ENCODE measurements at regions not wholly inside any gene's neighbourhood (a gene's known extent, or its start where the extent isn't known, plus 50 kb on each side); places are given as distances from the start of the nearest gene placed in this dataset.
"Not testable (repeated sequence)": the region's sequence is repeated elsewhere in the genome, so short reads cannot be mapped to it uniquely, and the experiment has no call there.

DNA sequence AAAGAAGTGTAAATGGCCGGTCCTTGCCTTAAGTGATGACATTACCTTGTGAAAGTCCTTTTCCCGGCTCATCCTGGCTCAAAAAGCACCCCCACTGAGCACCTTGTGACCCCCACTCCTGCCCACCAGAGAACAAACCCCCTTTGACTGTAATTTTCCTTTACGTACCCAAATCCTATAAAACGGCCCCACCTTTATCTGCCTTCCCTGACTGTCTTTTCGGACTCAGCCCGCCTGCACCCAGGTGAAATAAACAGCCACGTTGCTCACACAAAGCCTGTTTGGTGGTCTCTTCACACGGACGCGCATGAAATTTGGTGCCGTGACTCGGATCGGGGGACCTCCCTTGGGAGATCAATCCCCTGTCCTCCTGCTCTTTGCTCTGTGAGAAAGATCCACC lies 112.4 kb downstream of the NPY start:
- not testable (repeated sequence) for DNase-seq

DNA sequence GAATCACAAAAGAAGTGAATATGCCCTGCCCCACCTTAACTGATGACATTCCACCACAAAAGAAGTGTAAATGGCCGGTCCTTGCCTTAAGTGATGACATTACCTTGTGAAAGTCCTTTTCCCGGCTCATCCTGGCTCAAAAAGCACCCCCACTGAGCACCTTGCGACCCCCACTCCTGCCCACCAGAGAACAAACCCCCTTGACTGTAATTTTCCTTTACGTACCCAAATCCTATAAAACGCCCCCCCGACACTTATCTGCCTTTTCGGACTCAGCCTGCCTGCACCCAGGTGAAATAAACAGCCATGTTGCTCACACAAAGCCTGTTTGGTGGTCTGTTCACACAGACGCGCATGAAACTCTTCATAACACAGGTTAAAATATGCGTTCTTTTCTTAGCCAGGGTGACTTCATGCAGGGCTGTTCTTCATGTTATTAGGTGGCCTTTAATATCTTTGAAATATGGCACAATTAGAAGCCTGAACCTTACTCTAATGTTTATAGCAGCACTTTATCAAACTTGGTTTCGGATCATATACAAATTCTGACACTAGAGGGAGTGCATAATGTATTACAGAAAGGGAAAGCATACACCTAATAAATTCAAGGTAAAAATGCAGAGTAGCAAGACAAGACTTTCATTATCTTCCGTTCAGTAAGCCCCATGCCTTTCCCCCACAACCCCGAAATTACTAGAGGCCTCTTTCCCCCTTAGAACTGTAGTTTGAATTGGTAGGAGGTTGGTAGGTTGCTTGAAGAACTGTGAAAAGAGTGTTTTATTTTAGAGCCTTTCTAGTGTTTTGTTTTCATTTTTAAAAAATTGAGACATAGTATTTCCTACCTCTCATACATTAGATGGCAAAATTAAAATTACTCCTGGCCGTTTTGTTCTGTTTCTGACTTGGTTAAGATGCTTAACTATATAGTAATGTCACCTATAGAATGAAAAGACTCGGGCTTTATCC lies 117.9 kb downstream of the NPY start:
- peak; percentile 14 for DNase-seq

DNA sequence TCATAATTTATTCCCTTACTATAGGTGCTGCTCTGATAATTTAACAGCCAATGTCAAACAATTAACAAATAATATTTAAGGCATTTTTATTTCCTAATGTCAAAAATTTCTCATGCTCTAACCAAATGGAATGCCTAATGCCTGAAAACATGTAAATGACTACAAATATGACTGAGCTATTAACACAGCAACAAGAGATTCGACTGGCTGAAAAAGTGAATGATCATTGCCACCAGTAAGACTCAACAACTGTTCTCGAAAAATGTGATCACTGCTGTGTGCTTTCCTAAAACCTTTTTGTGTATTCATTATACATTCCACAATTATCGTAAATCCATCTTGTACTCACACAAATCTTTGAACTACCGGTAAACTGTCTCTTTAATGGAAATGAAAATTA lies 118.7 kb downstream of the NPY start:
- DNase-seq = no peak

DNA sequence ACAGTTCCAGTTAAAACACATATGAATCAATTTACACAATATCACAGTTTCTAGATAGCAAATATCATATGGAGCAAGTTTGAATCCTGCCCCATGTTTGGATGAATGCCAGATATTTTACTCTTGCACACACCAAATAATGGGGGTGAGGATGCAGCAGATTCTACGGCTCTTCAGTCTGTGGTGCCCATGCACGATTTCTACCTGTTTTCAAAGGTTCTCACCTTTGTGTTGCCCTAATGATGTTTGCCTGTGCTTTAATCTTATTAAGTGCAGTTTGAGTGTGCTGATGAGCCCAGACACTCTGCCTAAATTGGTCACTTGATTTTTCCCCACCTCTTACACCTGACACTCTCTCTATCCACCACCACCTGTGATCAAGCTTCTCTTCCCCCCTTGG lies 119.6 kb downstream of the NPY start:
- no peak for DNase-seq

- no peak for DNase-seq
Measured at GRCh38 chr7:24404315-24404714, 120.3 kb downstream of the NPY start.

- no peak for DNase-seq
Measured at GRCh38 chr7:24405002-24405401, 121.0 kb downstream of the NPY start.

GRCh38 chr7:24406053-24406788 lies 122.2 kb downstream of the NPY start:
- DNase-seq = no peak

DNA sequence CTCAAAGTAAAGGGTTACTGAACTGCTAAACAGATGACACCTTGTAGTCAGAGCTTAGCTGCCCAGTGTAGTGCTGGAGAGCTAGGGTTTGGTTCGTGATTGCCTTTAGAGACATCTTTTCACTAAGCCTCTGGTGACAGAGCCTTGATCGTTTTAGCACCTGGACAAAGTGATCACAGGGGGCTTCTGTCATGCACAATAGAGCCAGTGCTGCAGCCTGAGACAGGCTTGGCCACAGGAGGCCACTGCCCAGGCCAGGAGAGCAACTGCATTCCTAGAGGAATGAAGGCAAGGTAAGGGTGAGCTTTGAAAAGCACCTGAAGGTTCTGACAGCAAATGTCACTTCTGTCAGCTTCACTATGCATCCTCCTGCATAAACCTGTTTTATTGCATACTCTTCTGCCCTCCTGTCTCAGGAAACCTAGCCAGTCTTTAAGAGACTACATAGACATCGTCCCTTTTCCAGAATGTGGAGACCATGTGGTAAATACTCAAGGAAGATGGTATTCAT lies 122.9 kb downstream of the NPY start:
- no peak for DNase-seq

GRCh38 chr7:24407965-24408364 lies 124.0 kb downstream of the NPY start:
- no peak for DNase-seq

DNA sequence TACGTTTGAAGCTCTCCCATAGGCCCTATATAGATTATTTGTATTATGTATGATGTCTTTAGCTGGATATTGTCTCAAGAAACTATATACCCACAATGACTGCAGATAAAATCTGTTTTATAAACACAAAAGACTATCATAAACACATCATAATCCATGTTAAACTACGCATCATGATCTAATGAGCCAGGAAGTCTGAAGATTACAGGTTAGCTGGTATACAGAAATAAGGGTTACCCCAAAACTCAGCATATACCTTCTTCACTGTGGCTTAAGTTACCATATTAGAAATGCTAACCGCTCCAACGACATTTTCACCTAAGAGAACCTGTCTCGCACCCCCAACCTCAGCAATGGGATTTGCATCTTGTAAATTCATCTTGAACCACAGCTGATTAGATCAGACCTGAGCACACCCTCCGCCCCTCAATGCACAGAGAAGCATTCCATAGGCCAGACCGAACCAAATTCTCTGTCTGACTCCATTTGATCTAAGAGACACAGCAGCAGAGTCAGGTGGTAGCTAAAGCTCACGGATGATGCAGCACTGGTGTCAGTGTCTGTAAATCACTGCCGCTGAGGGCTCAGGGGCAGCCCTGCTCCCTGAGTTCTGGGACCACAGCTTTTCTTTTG lies 124.9 kb downstream of the NPY start:
- DNase-seq = no peak

DNA sequence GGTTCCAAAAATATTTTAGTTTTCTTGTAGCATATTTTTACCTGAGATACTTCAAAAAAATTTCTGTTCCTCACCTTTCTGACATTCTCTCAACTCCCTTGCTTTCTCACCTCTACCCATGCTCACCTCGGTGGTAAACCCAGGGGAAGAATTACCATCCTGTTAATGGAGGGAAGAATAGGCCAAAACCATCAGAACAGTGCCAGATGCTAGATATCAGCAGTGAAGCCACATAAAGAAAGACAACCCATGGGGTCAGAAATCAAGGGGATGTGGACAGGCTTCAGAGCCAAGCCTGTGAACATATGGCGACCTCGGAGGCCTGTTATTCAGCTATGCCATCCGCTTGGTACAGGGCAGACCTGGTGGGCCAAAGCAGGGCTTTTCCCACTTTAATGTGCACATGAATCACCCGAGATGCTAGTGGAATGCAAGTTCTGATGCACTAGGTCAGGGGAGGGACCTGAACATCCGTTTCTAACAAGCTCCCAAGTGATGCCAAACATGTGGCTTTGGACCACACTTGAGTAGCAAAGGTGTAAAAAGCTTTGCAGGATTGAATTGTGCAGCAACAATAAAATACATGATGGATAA lies 125.5 kb downstream of the NPY start:
- no peak for DNase-seq

DNA sequence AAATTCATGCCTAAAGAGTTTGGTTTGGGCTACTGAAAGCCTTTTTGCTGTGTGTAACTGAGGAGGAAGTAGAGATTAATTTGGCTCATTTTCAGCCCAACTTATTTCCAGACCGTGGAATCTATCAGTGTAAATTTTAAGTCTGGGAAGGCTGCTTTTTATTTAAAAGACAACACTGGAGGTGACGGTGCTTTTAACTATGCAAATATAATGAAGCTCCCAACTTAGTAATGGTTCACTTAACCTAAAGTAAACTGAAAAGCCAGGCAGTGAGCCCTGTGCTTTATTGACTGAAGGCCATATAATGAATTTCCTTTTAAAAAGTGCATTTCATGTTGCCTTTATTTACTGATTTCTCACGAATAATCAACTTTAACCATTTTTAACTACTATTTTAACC lies 127.2 kb downstream of the NPY start:
- DNase-seq = no peak

- no peak for DNase-seq
Measured at GRCh38 chr7:24417526-24418120, 133.6 kb downstream of the NPY start.

- no peak for DNase-seq
Measured at GRCh38 chr7:24419077-24419476, 135.1 kb downstream of the NPY start.

DNA sequence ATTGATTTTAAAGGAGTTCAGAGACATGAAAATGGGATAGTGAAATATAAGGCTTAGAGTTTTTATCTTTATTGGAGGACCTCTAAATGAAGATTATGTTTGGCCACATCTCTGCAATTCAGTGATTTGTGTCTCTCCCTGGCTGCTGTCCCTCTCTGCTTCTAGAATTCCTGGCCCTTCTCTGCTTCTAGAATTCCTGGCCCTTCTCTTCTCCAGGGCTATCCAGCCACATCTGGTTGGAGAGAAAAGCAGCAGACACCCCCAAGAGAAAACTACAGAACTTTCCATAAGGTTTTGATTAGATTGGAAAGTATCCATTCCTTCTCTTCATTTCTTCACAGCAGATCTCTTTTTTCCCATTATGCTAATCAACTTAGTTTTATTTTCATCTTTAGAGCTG lies 135.5 kb downstream of the NPY start:
- no peak for DNase-seq

- no peak for DNase-seq
Measured at GRCh38 chr7:24422441-24423010, 138.5 kb downstream of the NPY start.

DNA sequence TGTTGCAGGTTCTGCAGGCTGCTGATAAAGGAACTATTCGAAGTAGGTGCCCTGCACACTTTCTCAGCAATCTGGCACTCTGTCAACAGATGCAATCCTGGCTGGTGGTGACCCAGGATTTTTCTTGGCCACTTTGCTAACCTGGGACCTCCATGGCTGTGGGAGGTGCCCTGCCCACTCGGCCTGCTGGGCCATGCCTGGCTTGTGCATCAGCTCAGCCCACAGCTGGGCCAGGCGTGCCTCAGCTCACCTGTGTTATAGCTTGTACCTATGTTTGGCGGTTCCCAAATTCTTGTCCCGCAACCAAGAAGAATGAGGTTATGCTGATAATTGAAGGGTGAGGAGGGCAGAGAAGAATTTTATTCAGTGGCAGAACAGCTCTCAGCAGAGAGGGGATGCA lies 141.7 kb downstream of the NPY start:
- no peak for DNase-seq

GRCh38 chr7:24427048-24427447 lies 143.1 kb downstream of the NPY start:
- DNase-seq = no peak

DNA sequence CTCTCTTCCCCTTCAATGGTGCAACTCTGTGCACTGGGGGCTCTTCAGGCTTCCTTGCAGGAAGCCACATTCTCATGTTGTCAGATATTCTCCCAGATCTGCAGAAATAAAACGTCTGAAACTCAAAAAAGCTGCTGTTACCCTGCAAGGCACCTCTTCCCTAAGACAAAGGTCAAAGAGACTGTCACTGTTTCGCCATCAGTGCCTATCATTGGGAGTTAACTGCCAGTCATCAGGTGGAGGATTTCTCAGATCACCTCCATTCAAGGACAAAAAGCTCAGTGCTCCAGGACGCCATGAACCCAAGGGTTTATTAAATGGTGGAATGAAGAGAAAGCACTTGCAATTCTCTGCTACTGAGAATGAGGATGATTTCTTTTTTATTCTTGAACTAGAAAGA lies 144.6 kb upstream of the PALS2 start:
- DNase-seq = no peak

DNA sequence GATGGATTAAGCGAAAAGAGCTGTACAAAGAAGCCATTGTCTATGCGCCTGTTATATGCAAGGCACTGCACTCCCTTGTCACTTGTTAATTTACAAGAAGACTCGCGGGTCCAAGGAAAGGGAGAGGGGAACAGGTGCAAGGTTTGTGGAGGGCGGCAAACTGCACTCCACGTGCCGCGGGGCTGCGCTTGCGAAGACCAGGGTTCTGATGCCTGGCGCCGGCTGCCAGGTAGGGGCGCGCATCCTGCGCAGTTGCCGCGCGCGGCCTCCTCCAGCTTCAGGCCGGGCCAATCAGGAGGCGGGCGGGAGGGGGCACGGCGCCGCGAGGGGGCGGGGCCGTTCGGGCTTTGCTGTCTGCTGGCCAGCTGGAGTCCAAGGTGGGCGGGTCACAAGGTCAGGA lies 140.6 kb upstream of the PALS2 start:
- DNase-seq = no peak

DNA sequence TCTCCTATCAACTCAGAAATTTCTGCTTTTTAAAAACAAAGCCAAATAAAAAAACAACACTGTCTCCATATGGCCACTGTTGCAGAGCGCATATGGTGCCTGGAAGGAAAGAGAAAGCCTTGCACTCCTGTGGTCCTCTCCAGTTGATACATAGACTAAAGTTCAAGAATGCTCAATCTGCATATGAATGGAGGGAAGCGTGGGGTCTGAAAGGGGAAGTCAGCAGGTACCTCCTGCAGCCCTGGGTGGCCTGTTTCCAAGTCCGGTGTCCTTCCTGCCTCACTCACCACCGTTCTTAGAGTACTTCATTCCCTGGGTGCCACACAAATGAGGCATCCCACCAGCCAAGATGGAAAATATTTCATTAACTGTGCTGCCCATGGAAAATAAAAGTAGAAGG lies 138.3 kb upstream of the PALS2 start:
- DNase-seq = no peak
